ENCODE measurements at regions not wholly inside any gene's neighbourhood (a gene's known extent, or its start where the extent isn't known, plus 50 kb on each side); places are given as distances from the start of the nearest gene placed in this dataset.

DNA sequence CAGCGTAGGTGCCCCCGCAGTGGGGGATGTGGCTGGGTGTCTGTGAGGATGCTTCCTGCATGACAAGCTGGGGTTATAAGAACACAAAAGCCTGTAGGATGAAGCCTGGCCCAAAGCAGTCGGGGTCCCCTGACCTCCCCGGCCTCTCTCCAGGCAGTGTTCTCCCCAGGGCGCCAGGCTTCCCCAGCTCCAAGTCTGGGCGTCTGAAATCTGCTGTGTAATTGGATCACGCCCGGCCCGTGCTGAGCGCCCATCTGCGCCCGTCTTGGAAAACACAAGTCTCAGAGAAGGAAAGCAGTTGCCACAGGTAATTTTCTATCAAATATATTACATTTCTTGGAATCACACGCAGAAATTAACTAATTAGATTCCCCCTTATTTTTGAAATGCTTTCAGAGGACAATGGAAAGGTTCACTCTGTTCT, 233.3 kb downstream of the CTTN start:
- DNase-seq = no peak

DNA sequence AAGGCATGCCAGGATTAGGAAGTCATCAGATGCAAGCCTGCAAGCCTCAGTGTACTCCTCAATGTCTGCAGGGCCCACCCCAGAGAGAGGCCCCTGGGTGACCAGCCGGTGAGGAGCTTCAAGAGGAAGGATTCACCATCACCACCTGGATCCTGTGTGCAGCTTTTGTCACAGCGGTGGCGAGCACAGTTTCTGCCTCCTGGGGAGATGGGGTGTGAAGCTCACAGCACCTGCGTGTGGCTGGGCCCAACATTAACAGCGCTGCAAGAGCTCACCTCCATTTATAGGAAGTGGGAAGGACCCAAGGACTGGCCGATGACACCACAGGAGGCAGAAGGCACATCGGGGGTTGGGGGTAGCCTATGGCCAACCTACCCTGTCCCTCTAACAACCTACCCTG, 235.3 kb downstream of the CTTN start:
- DNase-seq = no peak

DNA sequence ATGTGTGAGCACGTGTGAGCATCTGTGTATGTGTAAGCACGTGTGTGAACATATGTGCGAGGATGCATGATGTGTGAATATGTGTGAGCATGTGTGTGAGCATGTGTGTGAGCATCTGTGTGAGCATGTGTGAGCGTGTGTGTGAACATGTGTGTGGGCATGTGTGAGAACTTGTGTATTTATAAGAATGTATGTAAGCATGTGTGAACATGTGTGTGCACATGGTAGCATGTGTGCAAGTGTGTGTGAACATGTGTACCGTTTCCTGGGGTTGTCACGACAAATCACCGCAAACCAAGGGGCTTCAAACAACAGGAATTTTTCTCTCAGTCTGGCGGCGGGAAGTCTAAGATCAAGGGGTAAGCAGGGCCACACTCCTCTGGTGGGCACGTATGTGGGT, 238.3 kb downstream of the CTTN start:
- no peak for DNase-seq

DNA sequence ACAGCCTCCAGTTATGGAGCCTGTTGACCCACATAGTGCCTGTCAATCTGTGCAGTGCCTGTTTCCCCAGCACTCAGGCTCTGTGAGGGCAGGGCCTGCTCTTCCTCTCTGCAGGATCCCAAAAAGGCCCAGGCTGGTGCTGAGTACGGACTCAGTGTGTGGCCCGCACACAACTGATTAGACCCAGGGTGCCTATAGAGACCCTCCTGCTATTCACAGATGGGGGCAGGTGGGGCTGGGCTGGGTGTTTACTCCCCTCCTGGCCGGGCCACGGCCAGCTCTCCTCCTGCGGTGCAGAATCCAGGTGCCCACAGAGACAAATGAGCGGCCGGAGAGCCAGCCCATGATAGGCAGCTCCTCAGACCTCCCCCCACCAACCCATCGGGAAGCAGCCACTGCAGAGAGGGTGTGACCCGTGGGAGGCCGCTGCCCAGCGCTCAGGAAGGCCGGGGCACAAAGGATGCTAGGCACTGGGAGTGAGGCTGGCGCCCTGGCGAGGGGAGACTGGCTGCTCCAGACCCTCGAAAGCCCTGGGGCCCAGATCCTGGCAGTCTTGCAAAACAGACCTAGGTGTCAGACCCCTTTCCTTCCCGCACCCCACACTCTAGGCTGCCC, 239.0 kb downstream of the CTTN start:
- no peak for DNase-seq

DNA sequence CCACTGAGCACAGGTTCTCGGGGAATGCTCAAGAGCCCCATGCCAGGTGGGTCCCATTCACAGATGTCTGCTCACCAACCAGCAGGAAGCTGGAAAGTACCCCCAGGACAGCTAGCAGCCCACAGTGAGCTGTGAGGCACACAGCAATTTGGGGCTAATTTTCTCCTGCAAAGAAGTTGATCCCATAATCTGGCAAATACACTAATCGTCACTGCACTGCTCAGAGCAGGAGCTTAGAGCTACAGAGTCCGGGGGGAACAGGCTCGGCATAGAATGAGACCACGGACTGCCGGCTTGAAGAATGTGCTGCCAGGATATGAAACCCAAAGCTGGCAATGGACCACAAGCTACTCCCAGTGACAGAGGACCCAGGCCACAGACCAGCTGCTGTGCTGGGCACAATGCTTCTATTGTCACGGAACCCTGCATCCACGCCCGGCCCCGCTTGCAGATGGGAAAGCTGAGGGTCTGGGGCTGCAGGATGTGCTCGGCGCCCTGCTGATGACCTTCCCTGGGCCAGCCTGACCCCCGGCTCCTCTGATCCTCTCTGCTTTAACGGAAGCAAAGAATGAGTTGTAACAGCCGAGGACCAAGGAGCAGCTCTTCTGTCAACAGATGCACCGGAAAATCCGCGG, 239.7 kb downstream of the CTTN start:
- DNase-seq = no peak

DNA sequence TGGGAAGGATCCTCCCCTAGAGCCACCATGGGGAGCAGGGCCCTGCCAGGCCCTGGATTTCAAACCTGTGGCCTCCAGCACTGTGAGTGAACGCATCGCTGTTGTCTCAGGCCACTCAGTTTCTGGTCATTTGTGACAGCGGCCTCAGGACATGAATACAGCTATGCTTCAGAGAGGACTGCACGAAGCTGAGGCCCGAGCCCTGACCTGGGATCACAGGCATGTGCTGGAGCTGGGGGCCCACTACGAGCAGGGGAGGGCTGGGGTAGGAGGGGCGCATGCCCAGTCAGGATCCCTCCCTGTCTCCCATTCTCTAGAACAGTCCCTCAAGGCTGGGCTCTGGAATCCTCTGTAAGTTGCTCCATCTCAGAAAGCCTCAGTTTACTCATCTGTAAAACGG, 242.1 kb downstream of the CTTN start:
- no peak for DNase-seq

DNA sequence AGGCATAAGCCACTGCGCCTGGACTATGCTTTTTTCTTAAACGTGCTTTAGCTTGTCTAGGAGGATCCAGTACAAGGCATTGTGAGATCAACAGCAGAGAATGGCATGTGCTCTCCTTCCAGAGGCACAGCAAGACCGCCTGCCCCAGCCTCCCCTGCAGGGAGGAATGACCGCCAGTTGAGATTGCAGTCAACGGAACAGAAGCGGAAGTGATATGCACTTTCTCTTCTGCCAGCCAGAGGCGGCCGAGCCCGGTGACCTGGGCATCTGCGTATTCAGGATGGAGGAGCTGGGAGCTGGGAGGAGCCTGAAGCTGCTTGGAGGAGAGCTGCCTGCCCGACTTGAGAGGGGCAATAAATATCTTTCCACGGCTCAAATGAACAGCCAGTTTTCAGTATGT, 243.0 kb downstream of the CTTN start:
- no peak for DNase-seq

DNA sequence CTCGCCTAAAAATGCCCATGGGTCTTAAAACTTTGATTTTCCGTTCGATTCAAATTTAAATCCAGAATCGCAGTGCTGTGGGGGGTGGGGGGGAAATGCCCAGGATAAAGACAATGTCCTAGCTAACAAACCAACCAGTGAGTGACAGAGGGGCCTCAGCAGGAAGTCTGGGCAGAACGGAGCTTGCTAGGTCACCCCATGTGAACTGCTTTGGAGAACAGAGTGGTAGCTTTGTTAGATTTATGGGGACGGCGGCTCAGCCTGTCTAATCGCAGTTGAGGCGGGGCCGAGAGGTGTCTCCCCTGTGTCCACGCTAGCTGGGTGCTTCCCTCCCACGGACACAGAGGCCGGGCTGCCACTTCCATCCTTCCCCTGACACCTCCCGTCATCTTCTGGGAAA, 243.9 kb downstream of the CTTN start:
- no peak for DNase-seq

DNA sequence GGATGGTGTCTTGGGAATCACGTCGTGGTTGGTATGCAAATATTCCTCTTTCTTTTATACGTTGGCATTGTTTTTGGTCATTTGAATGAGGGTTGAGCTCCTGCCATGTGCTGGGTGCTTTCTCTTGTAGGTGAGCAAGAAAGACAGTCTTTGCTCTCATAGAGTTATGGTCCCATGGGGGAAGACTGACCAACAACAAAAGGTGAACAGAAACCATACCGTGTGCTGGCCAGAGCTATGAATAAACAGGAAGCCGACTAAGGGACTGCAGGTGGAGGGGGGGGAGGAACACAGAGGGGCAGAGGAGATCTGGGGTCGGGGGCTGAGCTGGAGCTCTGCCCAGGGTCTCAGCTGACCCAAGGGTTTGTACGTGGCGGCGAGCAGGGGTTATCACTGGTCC, 245.3 kb downstream of the CTTN start:
- no peak for DNase-seq

DNA sequence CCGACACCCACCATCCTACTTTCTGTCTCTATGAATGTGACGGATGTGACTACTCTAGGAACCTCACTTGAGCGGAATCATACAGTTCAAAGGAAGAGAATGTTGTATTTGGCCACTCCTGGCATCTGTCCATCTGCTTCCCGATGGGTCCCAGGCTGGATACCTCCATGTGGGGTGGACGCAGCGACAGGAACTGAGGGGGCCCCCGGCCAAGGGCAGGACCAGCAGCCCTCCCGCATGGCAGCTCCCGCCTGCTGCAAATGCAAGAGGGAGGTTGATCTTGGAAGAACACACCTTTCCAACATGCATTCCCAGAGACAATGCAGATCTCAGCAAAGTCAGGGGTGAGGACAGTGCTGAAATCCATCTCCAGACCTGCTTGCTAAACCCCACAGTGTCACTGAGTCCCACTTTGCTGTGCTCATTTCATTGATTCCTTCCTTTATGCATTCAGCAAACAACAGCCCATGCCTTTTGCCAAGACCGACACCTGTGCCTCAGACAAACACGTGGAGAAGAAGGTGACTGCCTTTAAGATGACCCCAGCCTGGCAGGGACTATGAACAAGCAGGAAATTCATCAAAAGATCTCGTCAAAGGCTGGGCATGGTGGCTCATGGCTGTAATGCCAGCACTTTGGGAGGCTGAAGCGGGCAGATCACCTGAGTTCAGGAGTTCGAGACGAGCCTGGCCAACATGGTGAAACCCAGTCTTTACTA, 246.2 kb downstream of the CTTN start:
- no peak for DNase-seq

DNA sequence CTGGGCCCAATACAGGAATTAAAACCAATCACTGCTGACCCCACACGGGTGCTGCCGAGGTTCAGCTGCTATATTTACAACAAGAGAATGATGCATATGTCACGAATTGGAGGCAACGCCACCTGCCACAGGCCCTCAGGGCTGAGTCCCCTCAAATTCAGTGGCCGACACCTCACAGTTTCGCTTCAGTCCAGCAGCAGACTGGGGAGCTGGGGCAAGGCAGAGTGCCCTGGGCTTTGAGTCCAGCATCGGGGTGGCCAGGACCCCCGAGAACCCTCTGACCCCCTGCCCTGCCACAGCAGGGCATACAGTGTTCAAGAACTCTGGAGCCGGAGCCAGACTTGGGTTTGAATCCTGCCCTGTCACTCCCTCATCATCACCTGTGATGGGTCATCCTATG, 247.2 kb downstream of the CTTN start:
- DNase-seq = no peak

DNA sequence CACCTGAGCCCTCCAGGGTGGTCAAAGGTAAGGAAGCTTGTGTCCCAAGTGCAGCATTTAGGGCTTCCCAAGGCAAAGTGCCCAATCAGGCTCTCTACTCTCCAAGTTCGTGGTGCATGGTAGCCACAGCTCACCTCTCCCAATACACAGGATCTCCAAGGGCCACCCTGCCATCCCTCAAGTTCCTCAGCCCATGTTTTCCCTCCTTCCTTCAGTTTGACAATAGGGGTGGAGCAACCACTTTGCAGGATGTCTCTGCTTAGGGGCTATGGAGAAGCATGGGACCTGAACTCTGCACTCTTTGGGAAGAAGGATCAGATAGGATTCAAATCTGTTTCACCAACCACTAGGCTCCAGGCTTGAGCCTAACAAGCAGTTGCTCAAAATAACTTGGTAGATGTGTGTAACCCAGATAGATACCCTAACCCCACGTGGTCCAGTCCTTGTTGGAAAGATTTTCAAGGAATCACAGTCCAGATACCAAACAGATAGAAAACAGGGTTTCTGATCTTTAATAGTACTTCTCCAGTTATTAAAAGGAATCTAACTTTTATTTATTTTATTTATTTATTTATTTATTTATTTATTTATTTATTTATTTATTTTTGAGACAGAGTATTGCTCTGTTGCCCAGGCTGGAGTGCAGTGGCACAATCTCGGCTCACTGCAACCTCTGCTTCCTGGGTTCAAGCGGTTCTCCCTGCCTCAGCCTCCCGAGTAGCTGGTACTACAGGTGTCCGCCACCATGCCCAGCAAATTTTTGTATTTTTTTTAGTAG, 248.1 kb downstream of the CTTN start:
- DNase-seq = no peak

DNA sequence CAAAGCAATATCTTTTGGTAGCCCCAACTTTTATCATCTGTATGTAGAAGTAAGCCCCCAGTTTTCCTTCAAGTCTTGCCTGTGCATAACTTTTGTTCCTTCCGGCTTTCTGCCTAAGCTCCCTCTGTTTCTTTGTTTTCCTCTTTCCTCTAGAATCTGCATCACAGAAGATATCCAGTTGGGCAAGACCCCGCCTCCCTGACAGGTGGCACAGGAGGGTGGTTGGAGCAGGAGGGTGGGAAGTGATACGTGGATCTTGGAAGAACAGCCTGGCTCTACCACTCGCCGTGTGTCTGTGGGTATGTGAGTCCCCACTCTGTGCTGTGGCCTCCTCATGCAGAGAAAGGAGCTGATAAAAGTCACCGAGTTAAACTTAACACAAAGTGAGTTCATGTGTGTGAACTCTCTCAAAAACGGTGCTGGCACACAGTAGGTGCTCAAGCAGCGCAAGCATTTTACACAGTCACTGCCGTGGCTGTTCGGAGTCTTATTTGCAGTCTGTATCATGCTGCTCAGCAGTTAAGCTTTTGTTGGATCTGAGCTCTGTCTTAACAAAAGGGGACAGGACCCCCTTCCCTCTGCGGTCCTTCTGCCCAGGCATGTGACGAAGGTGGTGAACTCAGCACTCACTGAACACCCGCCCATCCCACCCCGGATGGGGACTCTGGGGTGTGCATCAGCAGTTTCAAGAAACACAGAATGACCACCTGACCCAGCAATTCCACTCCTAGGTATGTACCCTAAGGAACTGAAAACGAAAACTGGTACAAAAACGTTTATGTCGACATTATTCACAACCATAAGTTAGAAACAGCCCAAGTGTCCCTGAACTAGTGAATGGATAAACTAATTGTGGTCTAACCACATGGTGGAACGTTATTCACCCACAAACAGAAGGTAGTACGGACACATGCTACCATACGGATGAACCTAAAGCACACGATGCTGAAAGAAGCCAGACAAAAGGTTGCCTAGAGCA, 249.1 kb downstream of the CTTN start:
- DNase-seq = no peak

DNA sequence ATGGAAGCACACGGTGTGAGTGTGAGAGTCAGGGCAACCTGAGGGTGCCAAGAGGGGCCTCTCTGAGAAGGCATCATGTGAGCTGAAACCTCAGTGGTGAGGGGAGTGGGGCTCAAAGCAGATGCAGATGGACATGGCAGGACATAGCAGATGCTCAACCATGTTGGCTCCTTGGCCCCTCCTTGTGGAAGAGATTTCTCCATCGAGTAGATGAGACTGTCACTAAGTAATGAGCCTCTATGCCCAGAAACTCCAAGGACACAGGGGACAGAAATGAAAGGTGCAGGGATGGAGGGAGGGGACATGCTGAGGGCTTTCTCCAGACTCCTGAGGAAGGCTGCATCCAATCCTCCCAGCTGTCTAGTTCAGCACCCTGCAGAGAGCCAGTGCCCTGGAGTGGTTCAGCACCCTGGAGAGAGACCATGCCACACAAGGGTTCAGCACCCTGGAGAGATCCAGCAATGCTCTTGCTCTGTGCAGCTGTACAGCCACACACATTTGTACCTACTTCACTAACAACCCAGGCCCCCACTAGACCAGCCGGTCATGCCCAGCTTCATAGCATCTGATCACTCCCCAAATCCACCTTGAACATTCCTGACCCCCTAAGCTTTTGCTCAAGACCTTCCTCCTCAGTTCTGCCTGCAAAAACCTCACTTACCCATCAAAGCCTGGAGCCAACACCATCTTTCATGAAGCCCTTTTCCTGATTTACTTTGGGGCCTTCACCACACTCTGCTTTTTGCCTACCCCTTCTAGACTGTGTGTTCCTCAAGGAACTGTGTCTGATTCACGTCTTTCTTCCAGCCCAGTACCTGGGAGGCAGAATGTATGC, 252.0 kb downstream of the CTTN start:
- peak in 3 of 6 experiments; percentile 9 to 23 (median 9) for DNase-seq

DNA sequence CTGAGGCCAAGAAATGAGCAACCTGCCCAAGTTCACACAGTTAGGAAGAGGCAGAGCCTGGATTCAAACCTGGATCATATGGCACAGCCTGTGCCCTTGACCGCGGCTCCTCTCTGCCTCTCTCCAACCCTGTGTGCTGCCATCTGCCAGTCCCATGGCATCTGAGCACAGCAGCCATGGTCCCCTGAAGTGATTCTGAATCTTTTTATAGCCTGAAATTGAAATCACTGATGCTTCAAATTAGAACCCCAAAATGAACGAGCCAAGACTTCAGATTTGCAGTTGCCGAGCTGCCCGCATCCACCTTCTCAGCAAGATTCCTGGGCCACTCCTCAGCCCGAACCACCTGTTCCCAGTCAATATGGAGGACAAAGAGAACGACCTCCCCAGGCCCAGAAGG, 252.7 kb downstream of the CTTN start:
- DNase-seq = no peak

DNA sequence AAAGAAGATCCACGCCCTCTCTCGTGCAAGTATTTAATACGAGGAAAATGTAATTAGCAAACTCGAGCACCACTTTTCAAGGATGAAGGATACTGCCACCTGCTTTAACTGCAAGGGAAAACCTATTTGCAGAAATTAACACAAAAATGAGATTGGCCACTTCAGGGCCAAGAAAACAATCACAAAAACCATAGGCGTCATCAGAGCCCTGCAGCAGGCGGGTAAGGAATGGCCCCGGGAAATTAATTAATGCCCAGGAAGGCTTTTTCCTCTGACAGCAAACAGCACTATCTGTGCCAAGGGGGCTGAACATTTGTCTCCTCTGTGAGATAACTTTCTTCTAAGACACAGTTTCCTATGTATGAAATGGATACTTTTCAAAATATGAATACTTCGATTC, 255.7 kb downstream of the CTTN start:
- DNase-seq = no peak

DNA sequence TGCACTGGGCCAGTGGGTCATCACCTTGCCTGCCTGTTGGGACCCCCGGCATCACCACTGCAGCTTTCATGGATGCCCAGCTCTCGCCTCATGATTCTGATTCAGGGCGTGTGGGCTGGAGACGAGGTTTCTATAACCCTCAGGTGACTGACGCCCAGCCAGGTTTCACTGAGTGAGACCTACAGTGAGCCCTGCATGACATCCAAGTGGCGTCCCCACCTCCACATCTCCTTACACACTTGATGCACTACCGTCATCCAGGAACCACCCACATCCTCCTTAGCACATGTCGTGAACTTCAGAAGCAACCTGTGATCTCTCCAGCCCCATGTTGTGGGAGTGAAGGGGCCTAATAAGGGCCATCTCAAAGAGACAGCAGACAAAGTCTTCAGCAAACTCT, 257.5 kb downstream of the CTTN start:
- DNase-seq = no peak

DNA sequence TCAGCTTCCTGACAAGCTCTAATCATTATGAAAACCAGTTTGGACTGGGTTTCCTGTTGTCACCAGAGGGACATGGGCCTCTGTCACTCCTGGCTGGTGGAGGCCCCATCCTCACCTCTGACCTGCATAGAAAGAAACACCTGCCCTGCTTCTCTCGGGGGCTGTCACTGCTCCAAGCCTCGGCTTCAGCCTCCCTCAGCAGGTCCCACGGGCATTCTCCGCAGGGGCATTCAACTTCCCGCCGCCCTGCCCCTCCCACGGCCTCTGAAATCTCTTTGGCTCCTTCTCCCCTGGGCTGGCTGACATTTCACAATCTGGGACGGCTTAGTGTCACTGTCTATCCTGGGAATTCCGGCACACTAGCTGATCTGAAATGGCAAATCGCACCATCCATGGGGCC, 257.9 kb downstream of the CTTN start:
- DNase-seq = no peak

DNA sequence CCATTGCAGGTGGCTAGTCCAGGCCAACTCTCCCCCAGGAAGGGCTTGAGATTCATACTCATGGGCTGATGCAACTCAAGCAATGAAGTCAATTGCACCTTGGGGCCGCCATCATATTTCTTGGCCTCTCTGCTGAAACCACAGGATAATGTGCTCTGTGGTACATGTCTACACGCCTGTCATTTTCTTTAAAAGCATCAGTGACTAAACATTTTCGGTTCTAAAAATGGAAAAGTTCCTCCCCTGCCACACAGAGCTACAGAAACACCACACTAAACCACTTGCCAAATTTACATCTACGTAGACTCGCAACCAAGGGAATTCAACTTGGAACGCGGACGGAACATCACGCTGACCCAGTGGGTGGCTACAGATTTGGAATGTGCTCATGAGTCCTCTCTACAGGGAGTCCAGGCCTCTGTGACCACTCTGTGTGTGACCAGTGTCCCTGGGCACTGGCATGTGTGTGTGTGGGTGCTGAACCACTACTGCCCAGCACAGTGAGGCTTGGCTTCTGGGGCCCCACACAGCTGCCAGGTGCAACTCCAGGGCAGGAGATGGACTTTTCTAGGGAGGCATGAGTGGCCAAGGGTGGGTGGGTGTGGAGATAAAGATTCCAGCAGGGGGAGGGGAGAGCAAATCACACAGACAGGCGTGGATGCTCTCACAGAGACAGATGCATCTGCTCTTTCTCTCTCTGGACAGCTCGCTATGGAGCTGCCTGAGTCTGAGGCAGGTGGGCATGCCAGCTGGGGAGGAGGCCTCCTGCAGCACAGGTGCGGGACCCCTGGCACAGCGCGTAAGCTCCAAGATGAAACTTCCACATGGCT, 261.9 kb downstream of the CTTN start:
- DNase-seq = no peak

DNA sequence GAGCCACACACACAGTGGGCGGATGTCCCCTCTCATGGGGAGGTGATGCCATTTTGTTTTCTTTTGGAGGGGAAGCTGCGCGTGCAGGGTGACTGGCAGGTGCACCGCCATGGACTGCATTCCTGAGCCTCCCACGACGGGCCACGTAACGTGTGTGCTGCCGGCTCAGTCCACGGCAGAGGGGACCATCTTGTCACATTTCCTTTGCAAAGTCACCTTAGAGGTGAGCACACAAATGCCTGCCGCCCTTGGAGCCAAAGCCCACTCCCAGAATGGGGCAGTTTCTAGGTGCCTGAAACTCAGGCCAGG, 262.5 kb downstream of the CTTN start:
- DNase-seq = no peak
